ENCODE measurements at regions not wholly inside any gene's neighbourhood (a gene's known extent, or its start where the extent isn't known, plus 50 kb on each side); places are given as distances from the start of the nearest gene placed in this dataset.

DNA sequence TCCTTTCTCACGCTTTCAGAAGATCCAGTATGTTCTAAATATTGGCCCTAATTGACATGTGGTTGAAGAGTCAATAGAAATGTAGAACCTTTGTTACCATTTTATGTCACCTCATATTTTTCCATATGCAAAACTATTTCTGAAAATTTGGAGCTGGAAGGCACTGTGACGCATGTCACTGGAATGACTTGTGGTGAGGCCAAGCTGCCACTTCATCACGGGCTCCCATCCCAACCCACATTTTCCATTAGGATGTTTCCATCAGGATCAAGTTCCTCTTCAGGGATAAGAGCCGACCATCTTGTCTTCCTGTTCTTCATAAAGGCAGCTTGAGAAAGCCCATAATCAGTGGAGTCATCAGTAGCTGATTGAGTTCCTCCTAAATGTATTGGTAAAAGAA is 1241.7 kb downstream of the GATA3 start:
- H4K20me1 ChIP-seq (ENCODE audit: insufficient read depth), result no peaks in the 10 kb centered on the region
- ChIA-PET POLR2A (no interaction called here), CTCF (no interaction called here), RAD21 (ENCODE audit: low non-redundant PET in 1 of 2, low total read pairs in 2 of 2, uncharacterized antibody in 2 of 2, unreplicated experiment in 2 of 2) (no interaction called here)
- no peak for DNase-seq (ENCODE audit: low read depth, low spot score)
- no peak overlapping the region for H3K4me2 ChIP-seq (ENCODE audit: low read length)
- no peaks in the 10 kb centered on the region for H3K4me1 ChIP-seq (ENCODE audit: control insufficient read depth in 1 of 2, insufficient read depth in 2 of 2, low read length in 2 of 2)
- H3K9me2 ChIP-seq (ENCODE audit: insufficient read depth), result no peaks in the 10 kb centered on the region
- H3K36me3 ChIP-seq (ENCODE audit: control insufficient read depth in 1 of 2, insufficient read depth in 2 of 2, low read length in 2 of 2), result no peaks in the 10 kb centered on the region
- no peaks in the 10 kb centered on the region for H3K27me3 ChIP-seq (ENCODE audit: insufficient read depth, low read length)
- no peak overlapping the region for H3K27ac ChIP-seq (ENCODE audit: low read depth, low read length)
- no peak overlapping the region for H3K9ac ChIP-seq (ENCODE audit: low read length)
- H2AFZ ChIP-seq (ENCODE audit: low read depth, low read length, poor library complexity, severe bottlenecking), result no peak overlapping the region
- no peaks in the 10 kb centered on the region for H3K79me2 ChIP-seq (ENCODE audit: insufficient read depth, low read length)
- peaks cover 0 to 7% of the 10 kb centered on the region in 2 experiments; a peak in 1 of 4 replicates for H3K9me3 ChIP-seq (ENCODE audit: control insufficient read depth in 1 of 2, insufficient read depth in 1 of 2, low read depth in 1 of 2, low read length in 2 of 2)
- TF ChIP-seq ELF1 (IDR thresholded peaks at IDR 0.05; ENCODE audit: borderline replicate concordance, low read depth) (no peak), CBX3 (IDR thresholded peaks at IDR 0.05; ENCODE audit: low read depth) (no peak)
- TF ChIP-seq, protein P1, sequence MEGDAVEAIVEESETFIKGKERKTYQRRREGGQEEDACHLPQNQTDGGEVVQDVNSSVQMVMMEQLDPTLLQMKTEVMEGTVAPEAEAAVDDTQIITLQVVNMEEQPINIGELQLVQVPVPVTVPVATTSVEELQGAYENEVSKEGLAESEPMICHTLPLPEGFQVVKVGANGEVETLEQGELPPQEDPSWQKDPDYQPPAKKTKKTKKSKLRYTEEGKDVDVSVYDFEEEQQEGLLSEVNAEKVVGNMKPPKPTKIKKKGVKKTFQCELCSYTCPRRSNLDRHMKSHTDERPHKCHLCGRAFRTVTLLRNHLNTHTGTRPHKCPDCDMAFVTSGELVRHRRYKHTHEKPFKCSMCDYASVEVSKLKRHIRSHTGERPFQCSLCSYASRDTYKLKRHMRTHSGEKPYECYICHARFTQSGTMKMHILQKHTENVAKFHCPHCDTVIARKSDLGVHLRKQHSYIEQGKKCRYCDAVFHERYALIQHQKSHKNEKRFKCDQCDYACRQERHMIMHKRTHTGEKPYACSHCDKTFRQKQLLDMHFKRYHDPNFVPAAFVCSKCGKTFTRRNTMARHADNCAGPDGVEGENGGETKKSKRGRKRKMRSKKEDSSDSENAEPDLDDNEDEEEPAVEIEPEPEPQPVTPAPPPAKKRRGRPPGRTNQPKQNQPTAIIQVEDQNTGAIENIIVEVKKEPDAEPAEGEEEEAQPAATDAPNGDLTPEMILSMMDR (IDR thresholded peaks at IDR 0.05 in 2 of 3, conservative IDR thresholded peaks at IDR 0.05 in 1 of 3; ENCODE audit: borderline replicate concordance in 1 of 3, insufficient read depth in 1 of 3, low read depth in 2 of 3, low read length in 2 of 3), result no peak
- no TSS peak for BruUV-seq (replicated peaks)
- intact Hi-C loops (cut with micrococcal nuclease), result no loop called here
- ATAC-seq, result no peak
- no peak overlapping the region for H3K4me3 ChIP-seq (replicated peaks in 1 of 2; ENCODE audit: low read depth in 1 of 2, low read length in 2 of 2)

DNA sequence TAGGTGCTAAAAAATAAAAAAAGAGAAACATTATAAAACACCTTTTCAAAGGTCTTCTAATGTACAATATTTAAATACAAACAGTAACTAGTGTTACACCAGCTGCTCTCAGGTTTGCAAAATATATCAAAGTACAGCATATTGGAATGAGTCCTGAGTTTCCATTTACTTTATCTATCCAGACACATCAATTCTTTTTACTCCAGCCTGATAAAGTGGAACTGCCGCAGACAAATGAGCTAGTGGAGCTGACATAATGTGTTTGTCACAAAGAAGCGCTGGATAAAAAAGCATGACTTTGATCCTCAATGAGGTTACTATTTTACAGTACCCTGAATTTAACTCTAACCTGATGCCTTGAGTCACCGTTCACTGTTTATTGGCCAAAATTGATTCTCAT is 1243.1 kb downstream of the GATA3 start:
- no peaks in the 10 kb centered on the region for H4K20me1 ChIP-seq (ENCODE audit: insufficient read depth)
- no peaks in the 10 kb centered on the region for H3K79me2 ChIP-seq (ENCODE audit: insufficient read depth, low read length)
- no peak overlapping the region for H2AFZ ChIP-seq (ENCODE audit: low read depth, low read length, poor library complexity, severe bottlenecking)
- RAD21 ChIA-PET (ENCODE audit: low non-redundant PET in 1 of 2, low total read pairs in 2 of 2, uncharacterized antibody in 2 of 2, unreplicated experiment in 2 of 2), result no interaction called here
- H3K4me2 ChIP-seq (ENCODE audit: low read length), result no peak overlapping the region
- no peak overlapping the region for H3K9ac ChIP-seq (ENCODE audit: low read length)
- BruUV-seq (replicated peaks), result no TSS peak
- H3K4me3 ChIP-seq (replicated peaks in 1 of 2; ENCODE audit: low read depth in 1 of 2, low read length in 2 of 2), result no peak overlapping the region
- no peaks in the 10 kb centered on the region for H3K9me3 ChIP-seq (ENCODE audit: control insufficient read depth in 1 of 2, insufficient read depth in 1 of 2, low read depth in 1 of 2, low read length in 2 of 2)
- no peak overlapping the region for H3K27ac ChIP-seq (ENCODE audit: low read depth, low read length)
- H3K4me1 ChIP-seq (ENCODE audit: control insufficient read depth in 1 of 2, insufficient read depth in 2 of 2, low read length in 2 of 2), result no peaks in the 10 kb centered on the region
- ATAC-seq (no peak), DNase-seq (ENCODE audit: low read depth, low spot score) (no peak)
- H3K36me3 ChIP-seq (ENCODE audit: control insufficient read depth in 1 of 2, insufficient read depth in 2 of 2, low read length in 2 of 2), result no peaks in the 10 kb centered on the region
- H3K9me2 ChIP-seq (ENCODE audit: insufficient read depth), result no peaks in the 10 kb centered on the region
- no peaks in the 10 kb centered on the region for H3K27me3 ChIP-seq (ENCODE audit: insufficient read depth, low read length)
- CTCF ChIA-PET, result no interaction called here
- TF ChIP-seq ZNF274 (IDR thresholded peaks at IDR 0.05; ENCODE audit: low read depth, low read length), result no peak
- TF ChIP-seq, protein P2, sequence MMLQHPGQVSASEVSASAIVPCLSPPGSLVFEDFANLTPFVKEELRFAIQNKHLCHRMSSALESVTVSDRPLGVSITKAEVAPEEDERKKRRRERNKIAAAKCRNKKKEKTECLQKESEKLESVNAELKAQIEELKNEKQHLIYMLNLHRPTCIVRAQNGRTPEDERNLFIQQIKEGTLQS (IDR thresholded peaks at IDR 0.05), result no peak
- no peak for TF ChIP-seq CBX3 (IDR thresholded peaks at IDR 0.05; ENCODE audit: low read depth)
- no peak for TF ChIP-seq RAD21 (IDR thresholded peaks at IDR 0.05; ENCODE audit: low read depth)
- TF ChIP-seq, protein P1 (IDR thresholded peaks at IDR 0.05 in 2 of 3, conservative IDR thresholded peaks at IDR 0.05 in 1 of 3; ENCODE audit: borderline replicate concordance in 1 of 3, insufficient read depth in 1 of 3, low read depth in 2 of 3, low read length in 2 of 3), result no peak
- TF ChIP-seq CEBPB (IDR thresholded peaks at IDR 0.05; ENCODE audit: low read depth), result no peak
- TF ChIP-seq SIN3A (IDR thresholded peaks at IDR 0.05; ENCODE audit: low read depth), result no peak
- TF ChIP-seq, protein P3, sequence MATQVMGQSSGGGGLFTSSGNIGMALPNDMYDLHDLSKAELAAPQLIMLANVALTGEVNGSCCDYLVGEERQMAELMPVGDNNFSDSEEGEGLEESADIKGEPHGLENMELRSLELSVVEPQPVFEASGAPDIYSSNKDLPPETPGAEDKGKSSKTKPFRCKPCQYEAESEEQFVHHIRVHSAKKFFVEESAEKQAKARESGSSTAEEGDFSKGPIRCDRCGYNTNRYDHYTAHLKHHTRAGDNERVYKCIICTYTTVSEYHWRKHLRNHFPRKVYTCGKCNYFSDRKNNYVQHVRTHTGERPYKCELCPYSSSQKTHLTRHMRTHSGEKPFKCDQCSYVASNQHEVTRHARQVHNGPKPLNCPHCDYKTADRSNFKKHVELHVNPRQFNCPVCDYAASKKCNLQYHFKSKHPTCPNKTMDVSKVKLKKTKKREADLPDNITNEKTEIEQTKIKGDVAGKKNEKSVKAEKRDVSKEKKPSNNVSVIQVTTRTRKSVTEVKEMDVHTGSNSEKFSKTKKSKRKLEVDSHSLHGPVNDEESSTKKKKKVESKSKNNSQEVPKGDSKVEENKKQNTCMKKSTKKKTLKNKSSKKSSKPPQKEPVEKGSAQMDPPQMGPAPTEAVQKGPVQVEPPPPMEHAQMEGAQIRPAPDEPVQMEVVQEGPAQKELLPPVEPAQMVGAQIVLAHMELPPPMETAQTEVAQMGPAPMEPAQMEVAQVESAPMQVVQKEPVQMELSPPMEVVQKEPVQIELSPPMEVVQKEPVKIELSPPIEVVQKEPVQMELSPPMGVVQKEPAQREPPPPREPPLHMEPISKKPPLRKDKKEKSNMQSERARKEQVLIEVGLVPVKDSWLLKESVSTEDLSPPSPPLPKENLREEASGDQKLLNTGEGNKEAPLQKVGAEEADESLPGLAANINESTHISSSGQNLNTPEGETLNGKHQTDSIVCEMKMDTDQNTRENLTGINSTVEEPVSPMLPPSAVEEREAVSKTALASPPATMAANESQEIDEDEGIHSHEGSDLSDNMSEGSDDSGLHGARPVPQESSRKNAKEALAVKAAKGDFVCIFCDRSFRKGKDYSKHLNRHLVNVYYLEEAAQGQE (IDR thresholded peaks at IDR 0.05; ENCODE audit: low read depth), result no peak
- no peak for TF ChIP-seq SP1 (IDR thresholded peaks at IDR 0.05; ENCODE audit: low read depth)
- TF ChIP-seq YY1 (IDR thresholded peaks at IDR 0.05; ENCODE audit: extremely low read depth, insufficient replicate concordance, low read depth, low read length), result no peak
- no peak for TF ChIP-seq POLR2AphosphoS5 (IDR thresholded peaks at IDR 0.05; ENCODE audit: low read depth, low read length)
- intact Hi-C loops (cut with micrococcal nuclease), result no loop called here
- POLR2A ChIA-PET, result no interaction called here

Measured in HCT116 (cell line).